GM19023 (cell line): ENCODE measurements at regions not wholly inside any gene's neighbourhood (a gene's known extent, or its start where the extent isn't known, plus 50 kb on each side); places are given as distances from the start of the nearest gene placed in this dataset.

Experiments used
- ATAC-seq: cut with Tn5 transposase; IDR thresholded peaks from one replicate; pipeline ENCODE4 v1.9.1; 2021; ENCODE audit warnings: mild to moderate bottlenecking, moderate library complexity; ENCODE audit not compliant: unreplicated experiment

GRCh38 chr20:11604339-11604738 is 313.4 kb upstream of the BTBD3 start:
- no peak for ATAC-seq

GRCh38 chr20:11607047-11607446 is 310.6 kb upstream of the BTBD3 start:
- no peak for ATAC-seq

GRCh38 chr20:11608736-11609135 is 309.0 kb upstream of the BTBD3 start:
- no peak for ATAC-seq

- ATAC-seq = no peak
These were observed 293.0 kb upstream of the BTBD3 start for GRCh38 chr20:11624704-11625103.

GRCh38 chr20:11626551-11626950 is 291.1 kb upstream of the BTBD3 start:
- ATAC-seq = no peak

GRCh38 chr20:11642866-11643265 is 274.8 kb upstream of the BTBD3 start:
- ATAC-seq = no peak

GRCh38 chr20:11646359-11646758 is 271.3 kb upstream of the BTBD3 start:
- ATAC-seq = no peak

- ATAC-seq = no peak
These were observed 267.1 kb upstream of the BTBD3 start for GRCh38 chr20:11650566-11650965.

GRCh38 chr20:11651138-11651537 is 266.6 kb upstream of the BTBD3 start:
- no peak for ATAC-seq

- ATAC-seq = no peak
These were observed 266.0 kb upstream of the BTBD3 start for GRCh38 chr20:11651647-11652046.

GRCh38 chr20:11652128-11652527 is 265.6 kb upstream of the BTBD3 start:
- ATAC-seq = no peak

- no peak for ATAC-seq
These were observed 262.9 kb upstream of the BTBD3 start for GRCh38 chr20:11654766-11655165.

GRCh38 chr20:11660673-11661072 is 257.0 kb upstream of the BTBD3 start:
- no peak for ATAC-seq

GRCh38 chr20:11671015-11671511 is 246.6 kb upstream of the BTBD3 start:
- no peak for ATAC-seq

GRCh38 chr20:11672959-11673358 is 244.7 kb upstream of the BTBD3 start:
- ATAC-seq = no peak

- ATAC-seq = no peak
These were observed 241.6 kb upstream of the BTBD3 start for GRCh38 chr20:11675920-11676629.

GRCh38 chr20:11676630-11677287 is 240.9 kb upstream of the BTBD3 start:
- no peak for ATAC-seq

GRCh38 chr20:11677428-11677827 is 240.3 kb upstream of the BTBD3 start:
- ATAC-seq = no peak

GRCh38 chr20:11677836-11678235 is 239.9 kb upstream of the BTBD3 start:
- no peak for ATAC-seq

GRCh38 chr20:11682285-11682684 is 235.4 kb upstream of the BTBD3 start:
- ATAC-seq = no peak

GRCh38 chr20:11686195-11686594 is 231.5 kb upstream of the BTBD3 start:
- ATAC-seq = no peak

GRCh38 chr20:11686820-11687543 is 230.7 kb upstream of the BTBD3 start:
- ATAC-seq = no peak
